GM19467 (cell line): ENCODE measurements at regions not wholly inside any gene's neighbourhood (a gene's known extent, or its start where the extent isn't known, plus 50 kb on each side); places are given as distances from the start of the nearest gene placed in this dataset.
"Not testable (repeated sequence)": the region's sequence is repeated elsewhere in the genome, so short reads cannot be mapped to it uniquely, and the experiment has no call there.

Experiments
- ATAC-seq: cut with Tn5 transposase; IDR thresholded peaks from one replicate; pipeline ENCODE4 v1.9.1; 2021; ENCODE audit warnings: mild to moderate bottlenecking, moderate library complexity; ENCODE audit not compliant: unreplicated experiment

DNA sequence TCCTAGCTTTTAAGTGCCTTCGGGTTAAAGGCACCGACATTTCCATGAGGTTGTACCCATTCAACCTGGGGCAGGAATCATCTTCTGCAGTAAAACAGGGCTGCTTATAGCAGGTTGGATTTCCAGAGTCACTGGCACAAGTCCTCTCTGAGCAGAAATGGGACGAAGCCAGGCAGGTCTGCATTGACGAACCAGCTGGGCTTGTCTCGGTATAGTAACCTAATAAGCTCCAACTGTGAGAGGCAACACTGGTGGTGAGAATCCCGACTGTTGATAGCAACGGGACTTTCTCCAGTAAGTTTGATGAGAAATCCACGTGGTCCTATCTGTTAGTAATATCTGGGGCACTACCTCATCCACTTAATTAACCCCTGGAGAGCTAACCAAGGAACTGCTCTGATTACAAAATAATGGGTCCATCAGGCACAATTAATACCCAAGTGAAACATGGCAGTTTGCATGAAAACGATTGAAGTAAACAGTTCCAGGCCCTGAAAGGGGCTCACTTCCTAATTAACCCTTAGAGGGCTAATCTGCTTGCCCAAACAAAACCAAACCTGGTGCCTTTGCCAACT, 491.0 kb upstream of the C9orf72 start:
- no peak for ATAC-seq

DNA sequence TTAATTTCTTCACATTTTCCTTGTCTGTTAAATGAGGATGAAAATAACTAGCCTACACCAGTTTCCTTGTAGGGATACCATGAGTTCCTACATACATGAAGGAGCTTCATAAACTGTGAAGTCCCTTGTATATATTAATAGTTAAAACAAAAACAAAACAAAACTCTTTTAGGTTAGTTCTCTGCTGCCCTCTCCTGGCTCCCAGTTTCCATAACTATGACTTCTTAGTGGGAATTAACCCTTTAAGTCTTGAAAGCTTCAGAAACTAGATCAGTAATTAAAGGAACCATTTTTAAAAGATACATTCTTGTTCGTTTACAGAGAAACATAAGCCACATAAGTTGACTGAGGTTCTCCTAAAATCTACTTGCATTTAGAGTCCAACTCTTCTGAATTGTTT, 500.0 kb upstream of the C9orf72 start:
- ATAC-seq: no peak

DNA sequence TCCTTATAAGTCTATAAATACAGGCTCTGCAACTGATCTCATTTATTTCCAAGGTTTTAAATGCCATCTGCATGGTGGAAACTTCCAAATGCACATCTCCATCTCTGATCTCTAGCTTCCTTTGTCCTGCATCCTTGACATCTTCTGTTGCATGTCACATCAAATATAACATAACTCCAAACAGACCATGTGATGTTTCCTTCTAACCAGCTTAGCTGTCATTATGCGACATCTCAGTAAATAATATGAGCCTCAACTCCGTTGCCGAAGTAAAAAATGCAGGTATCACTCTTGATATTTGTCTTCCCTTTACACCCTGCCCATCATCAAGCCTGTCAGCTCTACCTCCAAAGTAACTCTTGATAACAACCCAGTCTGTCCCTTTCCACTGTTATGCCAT, 506.4 kb upstream of the C9orf72 start:
- ATAC-seq: no peak

DNA sequence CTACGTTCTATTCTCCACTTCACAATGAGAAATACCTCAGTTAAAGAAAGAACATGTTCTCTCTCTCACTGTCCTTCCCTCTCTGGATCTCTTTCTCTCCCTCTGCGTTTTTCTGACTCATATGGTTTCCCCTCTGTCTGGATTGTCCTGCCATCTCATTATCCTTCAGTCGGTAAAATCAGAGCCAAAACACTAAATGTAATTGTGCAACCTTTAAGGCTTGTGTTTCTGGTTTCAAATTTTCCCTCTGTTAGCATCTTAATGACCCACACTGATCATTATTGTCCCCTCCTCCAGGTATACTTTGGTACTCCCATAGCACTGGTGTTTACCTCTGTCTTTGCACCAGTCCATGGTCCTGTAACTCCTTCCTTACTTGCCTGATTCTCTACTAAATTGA, 509.4 kb upstream of the C9orf72 start:
- no peak for ATAC-seq

DNA sequence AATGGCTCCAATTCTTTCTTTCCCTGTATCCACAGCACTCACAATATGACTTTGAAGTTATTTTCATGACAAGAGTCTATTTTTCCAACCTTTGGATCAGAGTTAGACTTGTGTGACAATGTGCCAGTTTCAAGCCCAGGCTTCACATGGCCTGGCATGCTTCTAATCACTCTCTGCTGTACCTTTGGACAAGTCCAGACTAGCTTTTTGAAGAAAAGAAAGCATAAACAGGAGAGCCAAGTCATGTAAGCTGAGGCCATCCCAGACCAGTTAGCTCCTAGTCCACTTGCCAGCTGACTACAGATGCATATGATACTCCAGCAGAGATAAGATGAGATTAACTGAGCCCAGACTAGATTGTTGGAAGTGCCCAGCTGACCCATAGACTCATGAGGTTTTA, 513.6 kb upstream of the C9orf72 start:
- ATAC-seq: no peak

DNA sequence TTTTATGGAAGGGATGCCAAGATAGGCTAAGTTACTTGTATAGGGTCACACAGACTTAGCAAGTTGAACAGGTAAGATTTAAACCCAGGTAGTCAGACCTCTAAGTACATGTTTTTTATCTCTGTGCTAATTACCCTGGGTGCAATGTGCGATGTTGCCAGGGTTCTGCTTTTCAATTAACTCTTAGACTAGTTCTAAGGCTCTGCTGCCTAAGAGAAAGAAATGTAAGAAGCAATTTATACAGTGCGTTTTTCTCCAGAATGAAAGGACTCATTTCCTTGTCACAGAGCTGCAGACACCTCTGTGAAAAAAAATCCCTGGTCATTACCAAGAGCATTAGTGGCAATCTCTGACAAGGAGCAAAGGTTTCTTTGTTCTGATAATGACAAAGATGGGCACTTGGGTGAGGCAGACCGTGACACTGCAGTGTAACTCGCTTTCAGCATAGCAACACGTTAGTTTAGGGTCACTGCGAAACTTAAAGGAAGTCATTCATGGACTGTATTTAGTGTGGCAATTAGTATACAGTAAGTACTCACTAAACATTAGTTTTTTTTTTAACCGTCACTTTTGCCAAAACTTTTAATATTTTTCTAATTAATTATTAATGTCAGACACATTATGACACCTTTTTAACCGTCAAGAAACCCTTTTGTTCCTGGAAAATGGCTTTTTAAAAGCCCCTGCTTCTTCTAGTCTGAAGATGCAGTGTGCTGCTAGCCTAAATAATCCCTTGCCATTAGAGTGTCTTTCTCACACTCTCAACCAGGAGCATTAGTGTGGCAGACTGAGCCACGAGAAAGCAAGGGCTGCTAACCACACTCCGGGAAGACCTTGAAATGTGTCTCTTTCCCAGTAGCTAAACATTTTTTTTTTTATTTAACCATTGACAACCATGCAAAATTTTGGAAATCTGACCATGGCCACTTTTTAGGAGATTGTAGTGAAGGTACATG, 520.0 kb upstream of the C9orf72 start:
- ATAC-seq: no peak

DNA sequence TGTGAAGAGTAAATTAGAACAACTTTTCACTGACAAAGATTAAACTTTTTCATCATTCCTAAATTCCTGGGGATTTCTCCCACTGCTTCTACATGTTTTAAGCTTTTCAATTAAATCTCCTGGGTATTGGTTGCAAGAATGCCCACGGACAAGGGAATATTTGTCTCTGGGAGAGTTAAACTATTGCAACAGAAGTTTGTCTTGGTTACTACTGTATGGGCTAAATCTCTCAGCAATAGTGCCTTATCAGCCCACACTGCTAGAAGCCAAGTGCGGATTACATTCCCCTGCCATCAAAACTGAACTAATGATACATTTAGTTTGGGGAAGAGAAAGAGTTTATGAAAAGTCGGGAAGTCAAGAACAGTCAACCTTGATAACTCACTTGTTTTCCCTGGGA, 528.2 kb upstream of the C9orf72 start:
- no peak for ATAC-seq

DNA sequence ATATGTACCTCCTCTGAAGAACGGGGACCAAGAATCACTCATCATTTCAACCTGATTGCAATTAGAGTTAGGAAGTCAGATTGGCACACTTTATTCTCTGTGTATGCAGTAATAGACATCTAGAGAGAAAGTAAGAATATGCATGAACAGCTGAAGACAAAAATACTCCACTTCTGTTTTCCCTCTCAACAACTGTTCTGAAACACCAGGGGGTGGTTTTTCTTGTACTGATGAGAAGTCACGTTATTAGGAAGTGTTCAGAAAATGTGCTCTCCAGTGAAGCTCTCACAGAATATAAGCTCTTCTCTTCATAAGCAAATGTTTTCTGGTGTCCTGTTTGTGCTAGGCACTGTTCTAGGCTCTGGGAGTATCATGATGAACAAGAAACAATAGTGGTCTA, 531.7 kb upstream of the C9orf72 start:
- ATAC-seq: no peak

DNA sequence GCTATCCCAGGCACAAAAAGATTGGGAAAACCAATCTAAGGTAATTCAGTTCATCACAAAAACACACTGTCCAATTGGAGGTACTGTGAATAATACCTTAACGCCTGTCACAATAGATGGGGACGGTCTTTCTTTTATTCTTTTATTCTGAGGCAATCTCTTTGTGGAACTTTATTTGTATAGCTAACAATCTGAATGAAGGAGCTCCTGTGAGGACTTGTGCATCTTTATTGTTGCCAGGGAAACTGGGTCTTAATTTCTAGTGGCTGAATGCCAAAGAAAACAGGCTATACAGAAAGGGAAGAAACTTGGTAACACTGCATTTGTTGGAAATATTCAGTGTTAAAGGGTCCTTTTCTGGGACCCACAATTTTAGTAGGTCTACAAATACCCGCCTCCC, 546.9 kb upstream of the C9orf72 start:
- ATAC-seq: no peak

DNA sequence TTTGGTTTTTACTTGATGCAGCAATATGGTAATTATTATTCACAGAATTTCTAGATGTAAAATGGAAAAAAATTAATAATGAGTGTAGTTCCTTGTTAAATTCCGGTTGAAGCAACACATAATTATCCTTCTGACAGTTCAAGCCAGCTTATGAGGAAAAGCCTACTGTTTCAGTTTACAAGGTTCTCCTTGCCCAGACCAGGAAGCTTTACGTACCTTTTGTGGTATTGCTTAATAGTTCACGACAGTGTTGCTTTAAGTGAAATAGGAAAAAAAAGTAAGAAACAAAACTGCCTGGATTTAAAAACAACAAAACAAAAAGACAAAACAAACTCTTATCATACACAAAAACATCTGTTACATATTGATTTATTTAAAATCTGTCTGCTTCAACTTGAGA, 547.3 kb upstream of the C9orf72 start:
- no peak for ATAC-seq

DNA sequence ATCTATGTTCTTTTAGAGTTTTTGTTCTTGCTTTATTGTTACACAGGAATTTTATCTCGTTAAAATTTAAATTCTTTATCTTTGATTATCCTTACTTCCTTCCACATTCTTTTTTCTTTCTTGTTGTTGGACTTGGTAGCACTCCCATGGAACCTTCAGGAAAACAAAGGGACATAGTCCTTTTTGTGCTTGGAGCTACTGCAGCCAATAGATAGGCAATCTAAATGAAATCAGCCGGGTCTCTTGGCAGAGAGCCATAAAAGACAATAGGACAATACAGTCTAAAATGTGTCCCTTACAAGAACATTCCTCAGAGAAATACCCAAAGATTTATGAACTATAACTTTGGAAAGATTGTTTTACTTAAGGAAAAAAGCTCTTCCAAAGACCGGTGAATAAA, 548.1 kb upstream of the C9orf72 start:
- ATAC-seq: no peak

DNA sequence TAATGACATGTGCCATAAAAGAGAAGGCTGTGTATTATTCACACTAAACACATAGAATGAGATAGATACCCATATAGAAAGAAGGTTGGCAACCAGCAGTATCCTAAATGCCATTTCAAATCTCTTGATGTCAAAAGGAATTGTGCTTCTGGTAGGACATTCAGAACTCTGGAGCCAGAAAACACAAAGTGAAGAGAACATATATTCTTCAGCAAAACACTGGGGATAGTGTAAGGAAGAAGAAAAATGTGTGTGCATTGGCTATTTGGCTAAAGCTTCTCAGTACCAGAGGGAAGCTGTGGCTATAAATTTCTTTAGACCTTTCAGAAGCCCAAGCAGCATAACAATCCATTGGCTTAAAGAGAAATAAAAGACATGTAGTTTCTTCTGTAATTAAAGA, 551.6 kb upstream of the C9orf72 start:
- ATAC-seq: no peak

DNA sequence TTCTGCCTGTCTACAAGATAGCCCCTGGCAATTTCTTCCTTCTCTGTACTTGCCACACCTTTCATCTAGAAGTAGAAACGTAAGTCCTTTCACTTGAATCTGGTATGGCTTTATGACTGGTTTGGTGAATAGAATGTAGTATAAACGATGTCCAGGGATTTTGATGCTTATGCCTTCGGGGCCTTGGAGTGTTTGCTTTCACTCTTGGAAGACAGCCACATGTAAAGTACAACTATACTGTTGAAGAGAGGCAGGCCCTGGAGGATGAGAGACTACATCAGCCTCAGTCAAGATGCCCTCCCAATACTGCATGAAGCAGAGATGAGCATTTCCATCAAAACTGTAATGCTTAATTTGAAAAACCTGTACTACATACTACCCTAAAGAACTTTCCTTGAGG, 553.8 kb upstream of the C9orf72 start:
- ATAC-seq: no peak

DNA sequence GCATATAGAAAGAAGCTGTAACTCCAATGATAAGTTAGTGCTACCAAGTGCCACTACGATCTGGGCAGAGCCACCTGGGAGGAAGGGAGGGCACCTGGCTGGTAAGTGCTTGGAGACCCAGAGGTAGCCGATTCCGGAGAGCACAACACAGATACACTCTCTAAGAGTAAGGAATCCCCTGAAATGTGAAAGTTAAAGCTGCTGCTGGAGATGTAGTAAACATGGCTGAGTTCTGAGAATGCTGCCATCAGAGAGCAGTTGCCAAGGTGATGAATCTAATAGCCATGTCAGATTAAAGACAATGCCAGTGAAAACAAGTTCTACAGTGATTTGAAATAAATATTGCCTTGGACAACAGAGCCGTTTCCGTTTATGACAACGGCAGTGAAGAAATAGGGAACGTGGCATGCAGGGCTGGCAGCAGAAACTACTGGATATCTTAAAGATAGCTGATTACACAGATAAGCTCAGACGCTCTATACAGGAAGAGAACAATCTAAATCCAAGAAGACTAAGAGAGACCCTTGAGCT, 561.2 kb upstream of the C9orf72 start:
- no peak for ATAC-seq

DNA sequence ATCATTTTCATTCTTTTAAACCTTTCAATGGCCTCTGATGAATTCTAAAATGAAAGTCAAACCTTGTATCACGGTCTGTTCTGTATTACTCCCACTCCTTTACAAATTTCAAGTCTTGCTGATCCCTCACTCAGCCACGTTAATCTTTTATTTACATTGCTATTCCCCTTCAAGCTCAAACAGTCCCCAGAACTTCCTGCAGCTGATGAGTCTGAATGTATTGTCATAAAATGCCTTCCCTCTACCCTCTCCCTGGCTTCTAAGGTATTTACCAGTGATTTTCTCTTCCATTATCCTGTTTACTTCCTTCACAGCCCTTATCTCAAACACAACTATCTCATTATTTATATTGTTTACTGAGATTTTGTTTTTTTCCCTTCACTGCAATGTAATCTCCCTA, 562.3 kb upstream of the C9orf72 start:
- no peak for ATAC-seq

DNA sequence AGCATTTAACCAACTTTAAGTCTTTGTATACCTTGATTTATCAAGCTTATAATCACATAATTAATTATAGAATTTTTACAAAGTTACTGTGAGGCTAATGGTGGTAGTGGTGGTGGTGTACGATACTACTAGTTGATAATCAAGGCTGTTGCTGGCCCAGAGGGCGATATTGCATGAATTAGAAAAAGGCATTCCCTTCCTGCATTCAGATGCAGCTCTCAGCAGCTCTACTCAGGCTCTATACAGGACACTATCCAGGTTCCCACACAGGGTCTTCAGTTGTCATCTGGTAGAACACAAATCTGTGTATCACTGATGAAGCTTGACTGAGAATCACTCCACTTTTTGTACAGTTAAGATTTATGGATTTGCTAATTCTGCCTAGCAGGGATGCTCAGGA, 562.8 kb upstream of the C9orf72 start:
- no peak for ATAC-seq

DNA sequence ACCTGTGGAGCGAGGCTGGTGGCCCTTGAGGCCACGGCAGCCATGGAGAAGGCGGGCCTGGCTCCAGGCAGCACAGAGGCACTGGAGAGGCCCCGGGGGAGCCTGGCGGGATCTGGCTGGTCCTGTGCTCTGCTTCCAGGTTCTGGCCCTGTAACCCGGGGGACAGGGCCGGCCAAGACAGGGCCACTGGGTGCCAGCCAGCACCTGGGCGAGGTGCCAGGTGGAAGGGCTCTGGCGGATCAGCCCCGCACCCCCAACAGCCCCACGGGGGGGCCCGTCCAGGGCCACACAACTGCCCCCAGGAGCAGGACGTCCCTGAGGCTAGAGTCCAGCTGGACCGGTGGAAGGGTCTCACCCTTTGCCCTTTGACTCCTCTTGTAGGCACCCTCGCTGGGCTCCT, 574.1 kb upstream of the C9orf72 start:
- not testable (repeated sequence) for ATAC-seq

DNA sequence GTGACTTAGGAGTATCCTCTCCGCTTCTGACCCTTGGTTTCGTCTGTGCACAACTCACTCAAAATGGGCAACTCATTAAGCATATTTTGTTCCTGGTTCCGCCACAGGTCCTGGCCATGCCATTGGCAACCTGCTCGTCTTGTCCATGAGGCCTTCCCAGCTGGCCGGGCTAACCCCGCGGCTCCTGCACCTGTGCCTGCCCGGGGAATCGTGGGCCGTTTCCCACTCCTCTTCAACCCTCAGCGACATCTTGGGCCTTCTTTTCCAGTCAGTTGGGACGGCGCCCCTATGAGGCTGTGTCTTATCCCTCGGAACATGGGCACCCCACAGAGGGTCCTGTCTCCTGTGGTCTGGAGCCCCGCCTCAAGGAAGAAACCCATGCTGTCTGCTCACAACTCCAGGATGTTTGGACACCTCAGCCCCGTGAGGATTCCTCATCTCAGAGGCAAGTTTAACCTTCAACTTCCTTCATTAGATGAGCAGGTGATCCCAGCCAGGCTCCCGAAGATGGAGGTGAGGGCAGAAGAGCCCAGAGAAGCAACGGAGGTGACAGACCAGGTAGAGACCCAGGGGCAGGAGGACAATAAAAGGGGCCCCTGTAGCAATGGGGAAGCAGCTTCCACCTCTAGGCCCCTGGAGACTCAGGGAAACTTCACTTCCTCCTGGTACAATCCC, 574.8 kb upstream of the C9orf72 start:
- ATAC-seq: not testable (repeated sequence)

DNA sequence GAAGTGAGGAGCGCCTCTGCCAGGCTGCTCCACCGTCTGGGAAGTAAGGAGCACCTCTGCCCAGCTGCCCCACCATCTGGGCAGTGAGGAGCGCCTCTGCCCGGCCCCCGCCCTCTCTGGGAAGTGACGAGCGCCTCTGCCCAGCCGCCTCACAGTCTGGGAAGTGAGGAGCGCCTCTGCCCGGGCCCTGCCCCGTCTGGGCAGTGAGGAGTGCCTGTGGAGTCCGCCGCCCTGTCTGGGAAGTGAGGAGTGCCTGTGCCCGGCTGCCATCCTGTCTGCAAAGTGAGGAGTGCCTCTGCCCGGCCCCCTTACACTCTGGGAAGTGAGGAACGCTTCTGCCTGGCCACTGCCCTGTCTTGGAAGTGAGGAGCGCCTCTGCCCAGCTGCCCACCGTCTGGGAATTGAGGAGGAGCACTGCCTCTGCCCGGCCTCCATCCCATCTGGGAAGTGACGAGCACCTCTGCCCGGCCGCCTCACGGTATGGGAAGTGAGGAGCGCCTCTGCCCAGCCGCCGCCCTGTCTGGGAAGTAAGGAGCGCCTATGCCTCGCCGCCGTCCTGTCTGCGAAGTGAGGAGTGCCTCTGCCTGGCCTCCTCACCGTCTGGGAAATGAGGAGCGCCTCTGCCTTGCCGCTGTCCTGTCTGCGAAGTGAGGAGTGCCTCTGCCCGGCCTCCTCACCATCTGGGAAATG, 576.2 kb upstream of the C9orf72 start:
- not testable (repeated sequence) for ATAC-seq

DNA sequence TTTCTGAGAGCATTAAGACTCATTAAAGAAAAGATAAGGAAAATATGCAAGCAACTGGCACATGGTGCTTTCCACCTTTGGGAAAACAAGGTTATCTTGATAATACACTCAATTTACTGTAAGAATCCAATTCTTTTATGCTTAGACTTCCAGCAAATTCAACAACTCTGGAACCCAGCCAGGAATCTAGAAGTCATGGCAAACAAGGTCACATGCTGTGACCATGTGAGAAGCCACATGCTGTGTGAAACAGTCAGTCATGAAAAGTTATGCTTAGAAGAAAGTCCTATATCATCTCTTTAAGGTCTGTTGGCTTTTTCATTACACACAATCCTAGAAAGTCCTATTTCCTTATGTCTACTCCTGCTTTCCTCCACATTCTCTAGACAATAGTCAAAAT, 581.8 kb upstream of the C9orf72 start:
- ATAC-seq: no peak

DNA sequence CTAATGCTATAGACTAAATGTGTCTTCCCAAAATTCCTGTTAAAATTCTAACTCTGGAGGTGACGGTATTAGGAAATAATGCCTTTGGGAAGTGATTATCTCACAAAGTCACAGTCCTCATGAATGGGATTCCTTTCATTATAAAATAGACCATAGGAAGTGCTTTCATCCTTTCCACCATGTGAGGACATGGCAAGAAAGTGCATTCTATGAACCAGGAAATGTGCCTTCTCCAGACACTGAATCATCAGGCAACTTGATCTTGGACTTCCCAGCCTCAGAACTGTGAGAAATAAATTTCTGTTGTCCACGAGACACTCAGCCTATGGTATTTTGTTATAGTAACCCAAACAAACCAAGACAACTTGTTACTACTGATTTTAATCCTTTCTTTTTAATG, 582.4 kb upstream of the C9orf72 start:
- no peak for ATAC-seq
